Parathyroid adenoma (tissue), 2 donors: ENCODE measurements at regions not wholly inside any gene's neighbourhood (a gene's known extent, or its start where the extent isn't known, plus 50 kb on each side); places are given as distances from the start of the nearest gene placed in this dataset.
A peak's percentile ranks its signal among the peaks of the same experiment; 100 is the strongest.

ENCODE experiments used
- H2AFZ ChIP-seq: fragments of 300-600 bp; sonication (generic); one replicate; pipeline ENCODE4 v1.7.0; 2017; ENCODE audit warnings: antibody characterized with exemption, mild to moderate bottlenecking
- H3K27ac ChIP-seq: fragments of 300-600 bp; sonication (generic); one replicate; pipeline ENCODE4 v1.7.0; 2017
- H3K27me3 ChIP-seq: fragments of 300-600 bp; sonication (generic); one replicate; pipeline ENCODE4 v1.7.0; 2017; ENCODE audit warnings: low read length; ENCODE audit not compliant: control insufficient read depth, insufficient read depth
- H3K36me3 ChIP-seq: fragments of 300-600 bp; sonication (generic); one replicate; pipeline ENCODE4 v1.7.0; 2017; ENCODE audit warnings: low read length; ENCODE audit not compliant: control insufficient read depth, insufficient read depth
- H3K4me1 ChIP-seq: fragments of 300-600 bp; sonication (generic); one replicate; pipeline ENCODE4 v1.7.0; 2017; ENCODE audit warnings: control low read depth
- H3K4me2 ChIP-seq: fragments of 300-600 bp; sonication (generic); one replicate; pipeline ENCODE4 v1.7.0; 2017; ENCODE audit warnings: low read length
- H3K4me3 ChIP-seq: fragments of 300-600 bp; sonication (generic); one replicate; pipeline ENCODE4 v1.7.0; 2017; ENCODE audit warnings: low read depth, low read length
- H3K79me2 ChIP-seq: fragments of 300-600 bp; sonication (generic); one replicate; pipeline ENCODE4 v1.7.0; 2017; ENCODE audit warnings: control low read depth
- H3K9ac ChIP-seq: fragments of 300-600 bp; sonication (generic); one replicate; pipeline ENCODE4 v1.7.0; 2017; ENCODE audit warnings: mild to moderate bottlenecking
- H3K9me3 ChIP-seq: fragments of 300-600 bp; sonication (generic); one replicate; pipeline ENCODE4 v1.7.0; 2017; ENCODE audit warnings: low read length; ENCODE audit not compliant: control insufficient read depth
- TF ChIP-seq, protein P1 (sequence below): fragments of 300-600 bp; sonication (generic); IDR thresholded peaks from one replicate; pipeline ENCODE4 v1.7.0; 2017; ENCODE audit warnings: antibody characterized with exemption, mild to moderate bottlenecking
- donor health status: primary hyperparathyroidism.

DNA sequence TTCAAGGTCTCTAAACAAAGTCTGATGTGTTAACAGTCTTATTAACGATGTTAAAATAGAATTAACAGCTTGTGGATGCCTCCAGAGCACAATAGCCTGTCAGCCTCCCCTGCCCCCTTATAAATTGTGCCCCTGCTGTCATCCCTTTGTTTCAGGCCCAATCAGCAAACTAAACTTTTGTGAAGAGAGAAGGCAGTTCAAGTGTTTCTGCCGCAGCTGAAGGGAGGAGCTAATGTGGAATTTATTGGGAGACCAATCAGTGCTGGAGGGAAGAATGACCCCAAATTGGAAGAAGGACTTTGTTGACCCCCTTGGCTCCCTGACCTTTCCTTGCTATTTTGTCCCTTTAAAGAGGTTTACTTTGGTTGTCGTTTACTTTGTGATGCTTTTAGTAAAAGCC is 160.5 kb downstream of the TM9SF2 start:
- Histone ChIP-seq H3K36me3 (no peaks in the 10 kb centered on the region), H3K79me2 (no peaks in the 10 kb centered on the region), H3K4me3 (no peak overlapping the region), H2AFZ (no peak overlapping the region), H3K9me3 (no peaks in the 10 kb centered on the region), H3K9ac (no peak overlapping the region), H3K4me2 (no peak overlapping the region), H3K27me3 (no peaks in the 10 kb centered on the region), H3K27ac (no peak overlapping the region), H3K4me1 (no peaks in the 10 kb centered on the region)
- TF ChIP-seq, protein P1, sequence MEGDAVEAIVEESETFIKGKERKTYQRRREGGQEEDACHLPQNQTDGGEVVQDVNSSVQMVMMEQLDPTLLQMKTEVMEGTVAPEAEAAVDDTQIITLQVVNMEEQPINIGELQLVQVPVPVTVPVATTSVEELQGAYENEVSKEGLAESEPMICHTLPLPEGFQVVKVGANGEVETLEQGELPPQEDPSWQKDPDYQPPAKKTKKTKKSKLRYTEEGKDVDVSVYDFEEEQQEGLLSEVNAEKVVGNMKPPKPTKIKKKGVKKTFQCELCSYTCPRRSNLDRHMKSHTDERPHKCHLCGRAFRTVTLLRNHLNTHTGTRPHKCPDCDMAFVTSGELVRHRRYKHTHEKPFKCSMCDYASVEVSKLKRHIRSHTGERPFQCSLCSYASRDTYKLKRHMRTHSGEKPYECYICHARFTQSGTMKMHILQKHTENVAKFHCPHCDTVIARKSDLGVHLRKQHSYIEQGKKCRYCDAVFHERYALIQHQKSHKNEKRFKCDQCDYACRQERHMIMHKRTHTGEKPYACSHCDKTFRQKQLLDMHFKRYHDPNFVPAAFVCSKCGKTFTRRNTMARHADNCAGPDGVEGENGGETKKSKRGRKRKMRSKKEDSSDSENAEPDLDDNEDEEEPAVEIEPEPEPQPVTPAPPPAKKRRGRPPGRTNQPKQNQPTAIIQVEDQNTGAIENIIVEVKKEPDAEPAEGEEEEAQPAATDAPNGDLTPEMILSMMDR, result no peak

DNA sequence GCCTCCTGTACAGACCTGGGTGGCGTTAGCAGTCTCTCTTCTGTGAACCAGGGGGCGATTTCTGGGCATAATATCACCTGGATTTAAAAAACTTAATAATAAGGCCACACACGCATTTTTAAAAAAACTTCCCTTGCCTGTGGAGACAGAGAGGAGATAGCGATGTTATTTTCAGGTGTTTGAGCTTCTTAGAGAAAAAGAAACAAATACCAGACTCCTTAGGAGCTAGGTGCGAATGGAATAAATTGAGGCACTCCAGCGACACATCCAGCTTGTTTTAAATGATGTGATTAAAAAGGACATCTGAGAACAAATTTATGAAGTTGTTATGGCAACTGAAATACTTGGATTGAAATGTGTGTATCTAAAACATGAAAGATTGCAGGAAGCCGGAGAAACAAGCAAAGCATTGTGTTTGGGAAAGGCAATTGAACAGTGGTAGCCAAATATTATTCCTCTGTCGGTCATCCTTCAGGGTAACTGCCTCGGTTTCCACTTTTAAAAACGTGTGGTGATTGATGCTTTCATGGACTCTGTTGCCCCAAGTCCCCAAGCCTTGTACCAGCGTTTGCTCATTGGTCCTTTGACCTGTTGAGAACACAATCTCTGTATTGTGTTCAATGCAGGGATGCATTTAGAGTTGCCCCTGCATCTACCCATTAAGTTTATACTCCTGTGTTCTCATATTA is 158.7 kb downstream of the TM9SF2 start:
- H3K4me3 ChIP-seq, result no peak overlapping the region
- H3K4me2 ChIP-seq, result no peak overlapping the region
- H3K36me3 ChIP-seq, result no peaks in the 10 kb centered on the region
- no peaks in the 10 kb centered on the region for H3K9me3 ChIP-seq
- no peaks in the 10 kb centered on the region for H3K79me2 ChIP-seq
- H2AFZ ChIP-seq, result no peak overlapping the region
- TF ChIP-seq, protein P1, result no peak
- H3K27ac ChIP-seq, result no peak overlapping the region
- no peaks in the 10 kb centered on the region for H3K27me3 ChIP-seq
- H3K9ac ChIP-seq, result no peak overlapping the region
- no peaks in the 10 kb centered on the region for H3K4me1 ChIP-seq

DNA sequence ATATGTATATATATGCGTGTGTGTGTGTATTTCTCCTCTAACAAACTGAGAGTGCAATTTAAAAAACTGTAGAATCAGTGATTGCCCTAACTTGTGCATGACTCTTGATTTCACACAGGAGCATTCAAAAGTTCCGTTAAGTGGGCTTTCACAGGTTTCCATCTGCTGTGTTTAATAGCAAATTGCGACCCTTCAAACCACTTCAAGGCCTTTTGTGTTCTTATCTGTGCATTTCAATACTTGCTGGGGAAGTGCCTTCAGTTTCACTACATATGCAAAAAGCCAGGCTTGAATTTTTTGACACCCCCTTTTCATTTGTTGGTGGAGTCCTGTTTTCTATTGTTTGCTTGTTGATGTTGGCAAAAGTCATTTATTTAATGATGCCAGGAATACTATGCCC is 158.0 kb downstream of the TM9SF2 start:
- Histone ChIP-seq H2AFZ (no peak overlapping the region), H3K79me2 (no peaks in the 10 kb centered on the region), H3K4me1 (no peaks in the 10 kb centered on the region), H3K27ac (no peak overlapping the region), H3K9me3 (no peaks in the 10 kb centered on the region), H3K9ac (no peak overlapping the region), H3K4me3 (no peak overlapping the region), H3K4me2 (no peak overlapping the region), H3K36me3 (no peaks in the 10 kb centered on the region), H3K27me3 (no peaks in the 10 kb centered on the region)
- TF ChIP-seq, protein P1, result no peak

DNA sequence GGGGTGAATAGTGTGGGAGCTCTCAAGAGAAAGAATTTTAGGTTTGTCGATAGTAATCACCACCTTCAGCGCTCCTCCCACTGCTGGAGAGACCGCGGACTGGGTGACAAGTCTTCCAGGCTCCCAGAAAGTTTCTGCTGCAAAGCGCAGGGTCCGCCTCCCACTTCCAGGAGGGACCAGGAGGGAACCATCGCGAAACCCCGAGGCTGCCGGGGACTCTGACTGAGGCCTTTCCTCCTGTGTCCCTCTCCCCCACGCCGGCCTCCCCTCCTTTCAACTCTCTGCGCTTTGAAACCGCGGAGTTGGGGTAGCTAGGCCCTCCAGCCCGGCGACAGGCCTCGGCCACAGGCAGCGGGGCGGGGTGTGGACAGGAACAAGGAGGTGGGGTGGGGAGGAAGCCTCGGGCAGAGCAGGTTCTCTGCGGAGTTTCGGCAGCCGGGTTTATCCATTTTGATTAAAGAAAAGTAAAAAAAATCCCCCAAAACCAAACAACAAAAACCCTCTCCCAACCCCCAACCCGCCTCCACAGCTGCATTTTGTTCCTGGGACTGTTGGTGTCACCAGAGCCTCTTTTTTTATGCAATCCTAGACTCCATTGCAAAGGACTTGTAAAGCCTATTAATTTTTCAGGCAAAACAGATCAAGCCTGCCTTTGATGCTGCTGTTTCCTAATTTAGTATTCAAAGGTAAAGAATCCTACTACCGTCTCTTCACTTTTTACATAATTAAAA is 157.2 kb downstream of the TM9SF2 start:
- Histone ChIP-seq H3K27me3 (no peaks in the 10 kb centered on the region), H3K36me3 (no peaks in the 10 kb centered on the region), H3K4me2 (peak overlapping the region; percentile 31), H3K79me2 (no peaks in the 10 kb centered on the region), H3K9ac (no peak overlapping the region), H3K9me3 (no peaks in the 10 kb centered on the region), H2AFZ (no peak overlapping the region), H3K27ac (peak overlapping the region; percentile 4), H3K4me1 (no peaks in the 10 kb centered on the region), H3K4me3 (peak overlapping the region; percentile 11)
- TF ChIP-seq, protein P1, result peak; percentile 9
